ENCODE measurements at regions not wholly inside any gene's neighbourhood (a gene's known extent, or its start where the extent isn't known, plus 50 kb on each side); places are given as distances from the start of the nearest gene placed in this dataset.

- DNase-seq (ENCODE audit: low spot score) = no peak
Measured at GRCh38 chr6:109295109-109295773, 87.0 kb downstream of the CD164 start.

GRCh38 chr6:109292983-109293586, 89.2 kb downstream of the CD164 start:
- no peak for DNase-seq (ENCODE audit: low spot score)

- DNase-seq (ENCODE audit: low spot score) = peak; percentile 32
Measured at GRCh38 chr6:109292420-109292819, 89.8 kb downstream of the CD164 start.

- no peak for DNase-seq (ENCODE audit: low spot score)
Measured at GRCh38 chr6:109291902-109292301, 90.4 kb downstream of the CD164 start.

- no peak for DNase-seq (ENCODE audit: low spot score)
Measured at GRCh38 chr6:109290143-109290931, 91.9 kb downstream of the CD164 start.

GRCh38 chr6:109285366-109285765, 96.9 kb downstream of the CD164 start:
- no peak for DNase-seq (ENCODE audit: low spot score)

- no peak for DNase-seq (ENCODE audit: low spot score)
Measured at GRCh38 chr6:109284675-109285074, 97.6 kb downstream of the CD164 start.

GRCh38 chr6:109282756-109283155, 99.5 kb downstream of the CD164 start:
- no peak for DNase-seq (ENCODE audit: low spot score)

- no peak for DNase-seq (ENCODE audit: low spot score)
Measured at GRCh38 chr6:109279628-109280027, 102.6 kb downstream of the CD164 start.

GRCh38 chr6:109271622-109272021, 110.6 kb downstream of the CD164 start:
- DNase-seq (ENCODE audit: low spot score) = no peak

GRCh38 chr6:109269953-109270517, 112.2 kb downstream of the CD164 start:
- DNase-seq (ENCODE audit: low spot score) = no peak

- no peak for DNase-seq (ENCODE audit: low spot score)
Measured at GRCh38 chr6:109269057-109269456, 113.2 kb downstream of the CD164 start.

GRCh38 chr6:109265530-109265929, 116.7 kb downstream of the CD164 start:
- DNase-seq (ENCODE audit: low spot score) = no peak

GRCh38 chr6:109263873-109264700, 118.2 kb downstream of the CD164 start:
- DNase-seq (ENCODE audit: low spot score) = no peak

- DNase-seq (ENCODE audit: low spot score) = no peak
Measured at GRCh38 chr6:109262261-109262660, 120.0 kb downstream of the CD164 start.

GRCh38 chr6:109261811-109262210, 120.5 kb downstream of the CD164 start:
- DNase-seq (ENCODE audit: low spot score) = no peak

- DNase-seq (ENCODE audit: low spot score) = no peak
Measured at GRCh38 chr6:109260701-109261100, 121.6 kb downstream of the CD164 start.

GRCh38 chr6:109260126-109260525, 122.1 kb downstream of the CD164 start:
- no peak for DNase-seq (ENCODE audit: low spot score)

- no peak for DNase-seq (ENCODE audit: low spot score)
Measured at GRCh38 chr6:109258129-109258528, 124.1 kb downstream of the CD164 start.

- no peak for DNase-seq (ENCODE audit: low spot score)
Measured at GRCh38 chr6:109257494-109257893, 124.8 kb downstream of the CD164 start.

- no peak for DNase-seq (ENCODE audit: low spot score)
Measured at GRCh38 chr6:109255946-109256640, 126.2 kb downstream of the CD164 start.
